HCT116 (cell line): ENCODE measurements at regions not wholly inside any gene's neighbourhood (a gene's known extent, or its start where the extent isn't known, plus 50 kb on each side); places are given as distances from the start of the nearest gene placed in this dataset.

Experiments used
- CTCF ChIP-seq, 3 experiments: fragments of 200-600 bp in 1 of 3; sonication (generic) in 1 of 3; IDR thresholded peaks in 2 of 3; conservative IDR thresholded peaks in 1 of 3; 2 replicates each; pipeline ENCODE4 v1.5.1; 2012 to 2017; ENCODE audit warnings: low read depth in 2 of 3, low read length in 2 of 3, antibody characterized with exemption in 1 of 3, borderline replicate concordance in 1 of 3, control low read depth in 1 of 3, mild to moderate bottlenecking in 1 of 3, mixed read lengths in 1 of 3, mixed run types in 1 of 3, moderate library complexity in 1 of 3; ENCODE audit not compliant: insufficient read depth in 1 of 3
- ELF1 ChIP-seq: IDR thresholded peaks from 2 replicates; pipeline ENCODE4 v1.6.1; 2012; ENCODE audit warnings: low read depth, borderline replicate concordance
- EZH2 ChIP-seq: fragments of 200-600 bp; sonication (generic); IDR thresholded peaks from 2 replicates; pipeline ENCODE4 v1.6.1; 2017; ENCODE audit warnings: antibody characterized with exemption, mixed run types
- POLR2AphosphoS5 ChIP-seq: IDR thresholded peaks from 2 replicates; pipeline ENCODE4 v1.6.1; 2011; ENCODE audit warnings: mild to moderate bottlenecking, low read depth, low read length, moderate library complexity
- RAD21 ChIP-seq: IDR thresholded peaks from 2 replicates; pipeline ENCODE4 v1.6.1; 2012; ENCODE audit warnings: low read depth, mild to moderate bottlenecking
- TCF7L2 ChIP-seq: IDR thresholded peaks from 2 replicates; pipeline ENCODE4 v1.7.0; 2011; ENCODE audit warnings: borderline replicate concordance, inconsistent platforms; ENCODE audit not compliant: insufficient read depth, insufficient read length; ENCODE audit errors: extremely low read depth
- ZBTB33 ChIP-seq: IDR thresholded peaks from 2 replicates; pipeline ENCODE4 v1.6.1; 2011; ENCODE audit warnings: mild to moderate bottlenecking, low read length, moderate library complexity; ENCODE audit not compliant: insufficient replicate concordance; ENCODE audit errors: extremely low read depth

GRCh38 chr6:91926827-91927226 is 1340.0 kb upstream of the MAP3K7 start:
- TF ChIP-seq CTCF (IDR thresholded peaks at IDR 0.05 in 2 of 3, conservative IDR thresholded peaks at IDR 0.05 in 1 of 3; ENCODE audit: borderline replicate concordance in 1 of 3, insufficient read depth in 1 of 3, low read depth in 2 of 3, low read length in 2 of 3) (no peak), POLR2AphosphoS5 (no peak), ELF1 (no peak), ZBTB33 (no peak), RAD21 (no peak), EZH2 (no peak), TCF7L2 (no peak)
